ENCODE measurements at regions not wholly inside any gene's neighbourhood (a gene's known extent, or its start where the extent isn't known, plus 50 kb on each side); places are given as distances from the start of the nearest gene placed in this dataset.

GRCh38 chr11:11782532-11783110, 59.2 kb upstream of the USP47 start:
- H3K4me3 ChIP-seq (ENCODE audit: low read depth, low read length), result no peak overlapping the region
- DNase-seq (ENCODE audit: low read depth), result no peak
- TF ChIP-seq, protein P1, sequence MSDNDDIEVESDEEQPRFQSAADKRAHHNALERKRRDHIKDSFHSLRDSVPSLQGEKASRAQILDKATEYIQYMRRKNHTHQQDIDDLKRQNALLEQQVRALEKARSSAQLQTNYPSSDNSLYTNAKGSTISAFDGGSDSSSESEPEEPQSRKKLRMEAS (IDR thresholded peaks at IDR 0.05; ENCODE audit: low read depth, low read length), result no peak
- TF ChIP-seq MYC (IDR thresholded peaks at IDR 0.05; ENCODE audit: low read depth, low read length) (no peak), POLR2A (IDR thresholded peaks at IDR 0.05; ENCODE audit: extremely low read depth, insufficient read length) (no peak)
- TF ChIP-seq, protein P2, sequence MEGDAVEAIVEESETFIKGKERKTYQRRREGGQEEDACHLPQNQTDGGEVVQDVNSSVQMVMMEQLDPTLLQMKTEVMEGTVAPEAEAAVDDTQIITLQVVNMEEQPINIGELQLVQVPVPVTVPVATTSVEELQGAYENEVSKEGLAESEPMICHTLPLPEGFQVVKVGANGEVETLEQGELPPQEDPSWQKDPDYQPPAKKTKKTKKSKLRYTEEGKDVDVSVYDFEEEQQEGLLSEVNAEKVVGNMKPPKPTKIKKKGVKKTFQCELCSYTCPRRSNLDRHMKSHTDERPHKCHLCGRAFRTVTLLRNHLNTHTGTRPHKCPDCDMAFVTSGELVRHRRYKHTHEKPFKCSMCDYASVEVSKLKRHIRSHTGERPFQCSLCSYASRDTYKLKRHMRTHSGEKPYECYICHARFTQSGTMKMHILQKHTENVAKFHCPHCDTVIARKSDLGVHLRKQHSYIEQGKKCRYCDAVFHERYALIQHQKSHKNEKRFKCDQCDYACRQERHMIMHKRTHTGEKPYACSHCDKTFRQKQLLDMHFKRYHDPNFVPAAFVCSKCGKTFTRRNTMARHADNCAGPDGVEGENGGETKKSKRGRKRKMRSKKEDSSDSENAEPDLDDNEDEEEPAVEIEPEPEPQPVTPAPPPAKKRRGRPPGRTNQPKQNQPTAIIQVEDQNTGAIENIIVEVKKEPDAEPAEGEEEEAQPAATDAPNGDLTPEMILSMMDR (IDR thresholded peaks at IDR 0.05; ENCODE audit: low read depth, low read length), result no peak

GRCh38 chr11:11780858-11781257, 60.9 kb upstream of the USP47 start:
- no peak overlapping the region for H3K4me3 ChIP-seq (ENCODE audit: low read depth, low read length)
- TF ChIP-seq, protein P2 (IDR thresholded peaks at IDR 0.05; ENCODE audit: low read depth, low read length), result no peak
- TF ChIP-seq, protein P1 (IDR thresholded peaks at IDR 0.05; ENCODE audit: low read depth, low read length), result no peak
- TF ChIP-seq POLR2A (IDR thresholded peaks at IDR 0.05; ENCODE audit: extremely low read depth, insufficient read length), result no peak
- no peak for DNase-seq (ENCODE audit: low read depth)

- DNase-seq (ENCODE audit: low read depth), result no peak
- H3K4me3 ChIP-seq (ENCODE audit: low read depth, low read length), result no peak overlapping the region
- no peak for TF ChIP-seq POLR2A (IDR thresholded peaks at IDR 0.05; ENCODE audit: extremely low read depth, insufficient read length)
- TF ChIP-seq, protein P1 (IDR thresholded peaks at IDR 0.05; ENCODE audit: low read depth, low read length), result no peak
- TF ChIP-seq MYC (IDR thresholded peaks at IDR 0.05; ENCODE audit: low read depth, low read length), result no peak
- TF ChIP-seq, protein P2 (IDR thresholded peaks at IDR 0.05; ENCODE audit: low read depth, low read length), result no peak
Measured at GRCh38 chr11:11779975-11780374, 61.8 kb upstream of the USP47 start.

DNA sequence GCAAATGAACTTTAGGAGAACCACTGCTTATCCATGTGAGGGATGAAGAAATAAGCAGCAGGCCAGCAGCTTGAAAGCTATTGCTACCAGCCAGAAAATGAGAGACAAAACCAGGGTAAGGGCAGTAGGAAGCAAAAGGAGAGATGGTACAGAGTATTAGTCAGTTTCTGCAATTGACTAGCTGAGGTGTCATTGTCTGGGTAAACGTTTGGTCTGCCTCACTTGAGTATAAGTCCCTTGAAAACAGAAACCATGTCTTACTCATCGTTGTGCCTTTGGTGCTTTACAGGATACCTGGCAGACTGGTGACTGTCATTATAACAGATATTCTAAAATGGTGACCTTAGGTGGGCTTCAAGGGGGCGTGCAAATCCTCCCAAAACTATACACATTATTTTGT, 63.9 kb upstream of the USP47 start:
- no peak for DNase-seq (ENCODE audit: low read depth)
- H3K4me3 ChIP-seq (ENCODE audit: low read depth, low read length), result no peak overlapping the region
- TF ChIP-seq, protein P1 (IDR thresholded peaks at IDR 0.05; ENCODE audit: low read depth, low read length), result no peak
- no peak for TF ChIP-seq POLR2A (IDR thresholded peaks at IDR 0.05; ENCODE audit: extremely low read depth, insufficient read length)
- no peak for TF ChIP-seq MYC (IDR thresholded peaks at IDR 0.05; ENCODE audit: low read depth, low read length)
- TF ChIP-seq, protein P2 (IDR thresholded peaks at IDR 0.05; ENCODE audit: low read depth, low read length), result no peak

GRCh38 chr11:11776714-11777113, 65.1 kb upstream of the USP47 start:
- H3K4me3 ChIP-seq (ENCODE audit: low read depth, low read length), result no peak overlapping the region
- no peak for DNase-seq (ENCODE audit: low read depth)
- TF ChIP-seq, protein P2 (IDR thresholded peaks at IDR 0.05; ENCODE audit: low read depth, low read length), result no peak

GRCh38 chr11:11774928-11775327, 66.8 kb upstream of the USP47 start:
- no peak for DNase-seq (ENCODE audit: low read depth)
- H3K4me3 ChIP-seq (ENCODE audit: low read depth, low read length), result no peak overlapping the region
- TF ChIP-seq MYC (IDR thresholded peaks at IDR 0.05; ENCODE audit: low read depth, low read length) (no peak), POLR2A (IDR thresholded peaks at IDR 0.05; ENCODE audit: extremely low read depth, insufficient read length) (no peak)
- TF ChIP-seq, protein P1 (IDR thresholded peaks at IDR 0.05; ENCODE audit: low read depth, low read length), result no peak
- TF ChIP-seq, protein P2 (IDR thresholded peaks at IDR 0.05; ENCODE audit: low read depth, low read length), result no peak
